ENCODE measurements at regions not wholly inside any gene's neighbourhood (a gene's known extent, or its start where the extent isn't known, plus 50 kb on each side); places are given as distances from the start of the nearest gene placed in this dataset.

- TF ChIP-seq TSHZ2 (CRISPR knock-in tag; IDR thresholded peaks at IDR 0.05): no peak
- TF ChIP-seq ZFP30 (CRISPR knock-in tag; IDR thresholded peaks at IDR 0.05): no peak
- TF ChIP-seq ARNTL (CRISPR knock-in tag; IDR thresholded peaks at IDR 0.05; ENCODE audit: borderline replicate concordance, low read depth): no peak
These were observed 520.5 kb upstream of the ZEB2 start for GRCh38 chr2:145040433-145040832.
